NT2/D1 (cell line): ENCODE measurements at regions not wholly inside any gene's neighbourhood (a gene's known extent, or its start where the extent isn't known, plus 50 kb on each side); places are given as distances from the start of the nearest gene placed in this dataset.

Experiments
- YY1 ChIP-seq: IDR thresholded peaks from 2 replicates; pipeline ENCODE4 v1.6.1; 2011; ENCODE audit not compliant: insufficient read length, insufficient read depth
- ZNF274 ChIP-seq: IDR thresholded peaks from 2 replicates; pipeline ENCODE4 v1.6.1; 2011; ENCODE audit warnings: mild to moderate bottlenecking, low read depth, low read length

- TF ChIP-seq ZNF274 (no peak), YY1 (no peak)
These were observed 229.3 kb downstream of the IRF8 start for GRCh38 chr16:86128246-86128645.
